Right lobe of liver (tissue), 6 donors: ENCODE measurements at regions not wholly inside any gene's neighbourhood (a gene's known extent, or its start where the extent isn't known, plus 50 kb on each side); places are given as distances from the start of the nearest gene placed in this dataset.
A peak's percentile ranks its signal among the peaks of the same experiment; 100 is the strongest.

Experiments
- ATAC-seq, 4 donors: fragments of 200-7000 bp; cut with Tn5 transposase; one replicate each; pipeline ENCODE4 v1.9.1; 2020; ENCODE audit warnings: mild to moderate bottlenecking in 4 of 4, moderate library complexity in 4 of 4
- DNase-seq, 3 donors: peaks; one replicate each; pipeline ENCODE4 v3.0.0-alpha.2; 2020
- H3K27ac ChIP-seq, 3 donors: fragments of 200-600 bp; one replicate each; pipeline ENCODE4 v1.8.0; 2022
- H3K27me3 ChIP-seq, 2 donors: fragments of 200-600 bp; one replicate each; pipeline ENCODE4 v1.8.0; 2022
- H3K36me3 ChIP-seq, 4 donors: fragments of 200-600 bp; sonication (generic) in 1 of 4; one replicate each; pipeline versions ENCODE4 v1.5.1 to v1.8.0; 2017 to 2022; ENCODE audit warnings: control low read depth in 1 of 4
- H3K4me1 ChIP-seq, 4 donors: fragments of 200-600 bp; sonication (generic) in 1 of 4; one replicate each; pipeline versions ENCODE4 v1.5.1 to v1.8.0; 2017 to 2022; ENCODE audit warnings: control low read depth in 1 of 4
- H3K4me3 ChIP-seq, 3 donors: fragments of 200-600 bp; one replicate each; pipeline ENCODE4 v1.8.0; 2022
- H3K9me3 ChIP-seq, 4 donors: fragments of 200-600 bp; sonication (generic) in 1 of 4; one replicate each; pipeline versions ENCODE4 v1.5.1 to v1.8.0; 2017 to 2022; ENCODE audit warnings: control low read depth in 1 of 4
- POLR2A ChIP-seq: fragments of 450-650 bp; IDR thresholded peaks from one replicate; pipeline ENCODE4 v1.6.1; 2017; ENCODE audit warnings: antibody characterized with exemption, mild to moderate bottlenecking
- WGBS: methylation state at CpG from one replicate; pipeline ENCODE4 v1.1.6; 2018; ENCODE audit warnings: low coverage, low lambda C conversion rate; ENCODE audit not compliant: insufficient coverage; ENCODE audit errors: missing lambda C conversion rate; 5-methylcytosine and 5-hydroxymethylcytosine counted together
- intact Hi-C, 2 donors: fragments of 100-400 bp; cut with DNase I; formaldehyde crosslinking; loops; one replicate each; pipeline versions ENCODE4 v1.11.2 to v1.14.1; 2022
- TF ChIP-seq, protein P1 (sequence below), 4 donors: fragments of 200-600 bp in 3 of 4; fragments of 450-650 bp in 1 of 4; IDR thresholded peaks; one replicate each; pipeline versions ENCODE4 v1.5.1 to v1.8.0; 2016 to 2022; ENCODE audit warnings: antibody characterized with exemption in 4 of 4, mild to moderate bottlenecking in 2 of 4
- donor health status: DM: no; HTN: yes; CAD: no.
- donor health status: DM: no; HTN: no; CAD: no.
- donor health status: DM: no; HTN: no; CAD: no.
- donor health status: DM: no; HTN: yes; CAD: no.
- donor health status: DM: no; HTN: yes; CAD: no.

DNA sequence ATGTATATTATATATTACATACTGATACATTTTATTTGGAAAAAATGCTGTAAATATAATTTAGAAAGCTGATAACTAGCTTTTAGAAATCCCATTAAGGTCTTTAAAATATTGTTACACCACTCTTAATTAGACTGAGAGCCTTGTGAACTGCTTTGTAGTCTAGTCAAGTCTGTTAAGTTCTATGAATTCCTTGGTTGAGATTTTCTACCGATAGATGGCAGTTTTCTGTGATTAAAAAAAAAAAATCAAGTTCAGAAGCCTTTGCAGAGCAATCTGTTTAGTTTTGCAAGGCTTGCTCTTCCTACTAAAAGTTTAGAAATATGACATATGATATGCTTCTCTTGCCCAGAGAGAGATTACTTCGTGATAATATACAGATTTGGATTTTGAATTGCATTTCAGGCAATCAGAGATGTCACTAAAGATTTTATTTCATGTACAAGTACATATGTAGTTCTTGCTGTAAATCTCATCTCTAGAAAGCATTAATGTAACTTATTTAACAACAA is 60.4 kb upstream of the SLITRK3 start:
- ATAC-seq: no peak
- 30% methylated on average over 2 of the region's 2 CpGs for WGBS

DNA sequence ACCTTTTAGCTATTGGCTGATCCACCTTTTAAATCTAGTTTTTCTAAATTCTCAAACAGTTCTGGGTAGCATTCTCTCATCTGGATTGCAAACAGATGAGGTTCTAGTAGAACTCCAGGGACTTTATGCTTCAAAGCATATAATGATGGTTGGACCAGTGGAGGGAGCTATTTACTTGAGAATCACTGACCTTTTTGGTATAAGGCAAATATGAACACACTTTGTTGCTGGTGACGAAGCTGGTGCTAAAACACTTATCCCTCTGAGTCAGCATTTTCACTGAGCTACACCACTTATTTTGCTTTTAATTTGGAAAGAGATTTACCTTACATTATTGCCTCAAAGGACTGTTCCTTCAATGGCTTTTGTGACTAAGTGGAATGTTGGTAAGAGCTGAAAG is 58.6 kb upstream of the SLITRK3 start:
- DNase-seq (no peak), ATAC-seq (peak; percentile 95 to 96 (median 95))
- no peaks in the 10 kb centered on the region for H3K27me3 ChIP-seq
- no peak overlapping the region for H3K4me3 ChIP-seq
- peaks cover 0 to 6% (median 0%) of the 10 kb centered on the region in 4 donors for H3K4me1 ChIP-seq
- no peaks in the 10 kb centered on the region for H3K36me3 ChIP-seq
- 11% methylated on average over 1 of the region's 1 CpG for WGBS
- H3K9me3 ChIP-seq: no peaks in the 10 kb centered on the region
- TF ChIP-seq, protein P1, sequence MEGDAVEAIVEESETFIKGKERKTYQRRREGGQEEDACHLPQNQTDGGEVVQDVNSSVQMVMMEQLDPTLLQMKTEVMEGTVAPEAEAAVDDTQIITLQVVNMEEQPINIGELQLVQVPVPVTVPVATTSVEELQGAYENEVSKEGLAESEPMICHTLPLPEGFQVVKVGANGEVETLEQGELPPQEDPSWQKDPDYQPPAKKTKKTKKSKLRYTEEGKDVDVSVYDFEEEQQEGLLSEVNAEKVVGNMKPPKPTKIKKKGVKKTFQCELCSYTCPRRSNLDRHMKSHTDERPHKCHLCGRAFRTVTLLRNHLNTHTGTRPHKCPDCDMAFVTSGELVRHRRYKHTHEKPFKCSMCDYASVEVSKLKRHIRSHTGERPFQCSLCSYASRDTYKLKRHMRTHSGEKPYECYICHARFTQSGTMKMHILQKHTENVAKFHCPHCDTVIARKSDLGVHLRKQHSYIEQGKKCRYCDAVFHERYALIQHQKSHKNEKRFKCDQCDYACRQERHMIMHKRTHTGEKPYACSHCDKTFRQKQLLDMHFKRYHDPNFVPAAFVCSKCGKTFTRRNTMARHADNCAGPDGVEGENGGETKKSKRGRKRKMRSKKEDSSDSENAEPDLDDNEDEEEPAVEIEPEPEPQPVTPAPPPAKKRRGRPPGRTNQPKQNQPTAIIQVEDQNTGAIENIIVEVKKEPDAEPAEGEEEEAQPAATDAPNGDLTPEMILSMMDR (IDR thresholded peaks at IDR 0.05): peak; percentile 35 to 52 (median 50)
- no peak for TF ChIP-seq POLR2A
- H3K27ac ChIP-seq: no peak overlapping the region
- intact Hi-C loops: no loop called here

More for the DNA sequence above, 60.4 kb upstream of the SLITRK3 start:
- TF ChIP-seq, protein P1 (IDR thresholded peaks at IDR 0.05): peak in 2 of 4 donors; percentile 32 to 37
- no peak for TF ChIP-seq POLR2A
- Histone ChIP-seq H3K4me3 (no peak overlapping the region), H3K27me3 (no peaks in the 10 kb centered on the region), H3K36me3 (no peaks in the 10 kb centered on the region), H3K4me1 (peaks cover 0 to 9% (median 0%) of the 10 kb centered on the region in 4 donors), H3K9me3 (no peaks in the 10 kb centered on the region), H3K27ac (no peak overlapping the region)
- no peak for DNase-seq
- intact Hi-C loops: no loop called here
